ENCODE measurements at regions not wholly inside any gene's neighbourhood (a gene's known extent, or its start where the extent isn't known, plus 50 kb on each side); places are given as distances from the start of the nearest gene placed in this dataset.
"Not testable (repeated sequence)": the region's sequence is repeated elsewhere in the genome, so short reads cannot be mapped to it uniquely, and the experiment has no call there.

DNA sequence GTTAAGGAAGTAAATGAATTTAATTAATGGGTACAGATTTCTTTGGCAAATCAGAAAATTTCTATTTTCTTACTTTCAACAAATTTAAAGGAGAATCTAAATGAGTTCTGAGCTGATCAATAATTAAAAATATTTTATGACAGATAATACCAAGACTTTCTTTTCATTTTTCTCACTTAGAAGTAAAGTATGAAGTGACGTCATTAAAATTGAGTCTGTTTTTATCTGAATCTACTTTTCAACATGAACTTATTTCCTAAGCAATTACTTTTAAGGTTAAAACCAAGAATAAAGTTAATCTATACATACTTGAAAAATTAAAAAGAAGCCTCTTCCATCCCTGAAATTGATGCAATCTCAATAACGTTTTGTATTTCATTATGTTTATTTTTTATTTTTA is 552.8 kb upstream of the ST8SIA4 start (continued):
- TF ChIP-seq, protein P1, sequence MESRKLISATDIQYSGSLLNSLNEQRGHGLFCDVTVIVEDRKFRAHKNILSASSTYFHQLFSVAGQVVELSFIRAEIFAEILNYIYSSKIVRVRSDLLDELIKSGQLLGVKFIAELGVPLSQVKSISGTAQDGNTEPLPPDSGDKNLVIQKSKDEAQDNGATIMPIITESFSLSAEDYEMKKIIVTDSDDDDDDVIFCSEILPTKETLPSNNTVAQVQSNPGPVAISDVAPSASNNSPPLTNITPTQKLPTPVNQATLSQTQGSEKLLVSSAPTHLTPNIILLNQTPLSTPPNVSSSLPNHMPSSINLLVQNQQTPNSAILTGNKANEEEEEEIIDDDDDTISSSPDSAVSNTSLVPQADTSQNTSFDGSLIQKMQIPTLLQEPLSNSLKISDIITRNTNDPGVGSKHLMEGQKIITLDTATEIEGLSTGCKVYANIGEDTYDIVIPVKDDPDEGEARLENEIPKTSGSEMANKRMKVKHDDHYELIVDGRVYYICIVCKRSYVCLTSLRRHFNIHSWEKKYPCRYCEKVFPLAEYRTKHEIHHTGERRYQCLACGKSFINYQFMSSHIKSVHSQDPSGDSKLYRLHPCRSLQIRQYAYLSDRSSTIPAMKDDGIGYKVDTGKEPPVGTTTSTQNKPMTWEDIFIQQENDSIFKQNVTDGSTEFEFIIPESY (IDR thresholded peaks at IDR 0.05): no peak
- TF ChIP-seq GABPA (IDR thresholded peaks at IDR 0.05 in 1 of 2, conservative IDR thresholded peaks at IDR 0.05 in 1 of 2): no peak
- no peak for TF ChIP-seq HNF4A (conservative IDR thresholded peaks at IDR 0.05)
- no peak for TF ChIP-seq SP1 (IDR thresholded peaks at IDR 0.05)
- TF ChIP-seq NR2F2 (IDR thresholded peaks at IDR 0.05): no peak
- no peak for TF ChIP-seq EGR1 (IDR thresholded peaks at IDR 0.05; ENCODE audit: low read depth in 2 of 2)
- no peak for TF ChIP-seq RXRA (IDR thresholded peaks at IDR 0.05)

DNA sequence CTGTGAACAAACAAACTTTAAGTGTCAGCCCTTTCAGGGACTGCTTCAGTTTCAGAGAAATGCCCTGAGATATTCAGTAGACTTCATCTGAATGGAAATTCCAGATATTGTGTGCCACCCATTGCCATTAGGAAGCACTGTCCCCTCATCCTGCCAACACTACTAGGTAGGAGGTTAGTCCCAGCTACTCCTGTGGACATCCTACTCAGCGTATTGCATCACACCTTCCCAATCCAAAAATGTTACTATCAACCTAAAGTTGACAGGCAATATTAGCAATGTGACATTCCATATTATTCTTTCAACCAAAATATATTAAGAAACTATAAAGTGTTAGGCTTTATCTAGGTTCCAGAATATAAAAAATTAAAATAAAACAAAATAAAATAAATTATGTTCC is 552.0 kb upstream of the ST8SIA4 start:
- Histone ChIP-seq H3K4me1 (ENCODE audit: control insufficient read depth in 4 of 4, insufficient read depth in 4 of 4, low read length in 3 of 4) (no peaks in the 10 kb centered on the region), H3K9me3 (ENCODE audit: control insufficient read depth in 4 of 4, low read length in 3 of 4) (no peaks in the 10 kb centered on the region), H3K36me3 (ENCODE audit: control insufficient read depth in 4 of 4, insufficient read depth in 3 of 4, low read depth in 1 of 4, low read length in 3 of 4) (no peaks in the 10 kb centered on the region), H3K27me3 (ENCODE audit: control insufficient read depth in 4 of 4, insufficient read depth in 4 of 4, low read length in 3 of 4) (no peaks in the 10 kb centered on the region), H3K9ac (ENCODE audit: low read depth in 1 of 2, low read length in 2 of 2) (no peak overlapping the region), H3K4me3 (ENCODE audit: low read depth in 1 of 3, low read length in 3 of 3) (no peak overlapping the region), H3K27ac (ENCODE audit: low read depth in 1 of 2, low read length in 2 of 2) (no peak overlapping the region)
- 80% methylated on average over 1 of the region's 1 CpG for whole genome bisulfite sequencing
- TF ChIP-seq YY1 (IDR thresholded peaks at IDR 0.05) (no peak), EGR1 (IDR thresholded peaks at IDR 0.05; ENCODE audit: low read depth in 2 of 2) (no peak), HNF4G (IDR thresholded peaks at IDR 0.05) (no peak), SP1 (IDR thresholded peaks at IDR 0.05) (no peak), GABPA (IDR thresholded peaks at IDR 0.05 in 1 of 2, conservative IDR thresholded peaks at IDR 0.05 in 1 of 2) (no peak), RAD21 (IDR thresholded peaks at IDR 0.05) (no peak), RXRA (IDR thresholded peaks at IDR 0.05) (no peak), JUND (IDR thresholded peaks at IDR 0.05) (no peak), HNF4A (conservative IDR thresholded peaks at IDR 0.05) (no peak), NR2F2 (IDR thresholded peaks at IDR 0.05) (no peak), FOXA2 (IDR thresholded peaks at IDR 0.05) (no peak), FOXA1 (IDR thresholded peaks at IDR 0.05) (no peak), TAF1 (conservative IDR thresholded peaks at IDR 0.05) (no peak)
- TF ChIP-seq, protein P1 (IDR thresholded peaks at IDR 0.05): no peak
- TF ChIP-seq, protein P2, sequence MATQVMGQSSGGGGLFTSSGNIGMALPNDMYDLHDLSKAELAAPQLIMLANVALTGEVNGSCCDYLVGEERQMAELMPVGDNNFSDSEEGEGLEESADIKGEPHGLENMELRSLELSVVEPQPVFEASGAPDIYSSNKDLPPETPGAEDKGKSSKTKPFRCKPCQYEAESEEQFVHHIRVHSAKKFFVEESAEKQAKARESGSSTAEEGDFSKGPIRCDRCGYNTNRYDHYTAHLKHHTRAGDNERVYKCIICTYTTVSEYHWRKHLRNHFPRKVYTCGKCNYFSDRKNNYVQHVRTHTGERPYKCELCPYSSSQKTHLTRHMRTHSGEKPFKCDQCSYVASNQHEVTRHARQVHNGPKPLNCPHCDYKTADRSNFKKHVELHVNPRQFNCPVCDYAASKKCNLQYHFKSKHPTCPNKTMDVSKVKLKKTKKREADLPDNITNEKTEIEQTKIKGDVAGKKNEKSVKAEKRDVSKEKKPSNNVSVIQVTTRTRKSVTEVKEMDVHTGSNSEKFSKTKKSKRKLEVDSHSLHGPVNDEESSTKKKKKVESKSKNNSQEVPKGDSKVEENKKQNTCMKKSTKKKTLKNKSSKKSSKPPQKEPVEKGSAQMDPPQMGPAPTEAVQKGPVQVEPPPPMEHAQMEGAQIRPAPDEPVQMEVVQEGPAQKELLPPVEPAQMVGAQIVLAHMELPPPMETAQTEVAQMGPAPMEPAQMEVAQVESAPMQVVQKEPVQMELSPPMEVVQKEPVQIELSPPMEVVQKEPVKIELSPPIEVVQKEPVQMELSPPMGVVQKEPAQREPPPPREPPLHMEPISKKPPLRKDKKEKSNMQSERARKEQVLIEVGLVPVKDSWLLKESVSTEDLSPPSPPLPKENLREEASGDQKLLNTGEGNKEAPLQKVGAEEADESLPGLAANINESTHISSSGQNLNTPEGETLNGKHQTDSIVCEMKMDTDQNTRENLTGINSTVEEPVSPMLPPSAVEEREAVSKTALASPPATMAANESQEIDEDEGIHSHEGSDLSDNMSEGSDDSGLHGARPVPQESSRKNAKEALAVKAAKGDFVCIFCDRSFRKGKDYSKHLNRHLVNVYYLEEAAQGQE (IDR thresholded peaks at IDR 0.05): no peak
- TF ChIP-seq, protein P3, sequence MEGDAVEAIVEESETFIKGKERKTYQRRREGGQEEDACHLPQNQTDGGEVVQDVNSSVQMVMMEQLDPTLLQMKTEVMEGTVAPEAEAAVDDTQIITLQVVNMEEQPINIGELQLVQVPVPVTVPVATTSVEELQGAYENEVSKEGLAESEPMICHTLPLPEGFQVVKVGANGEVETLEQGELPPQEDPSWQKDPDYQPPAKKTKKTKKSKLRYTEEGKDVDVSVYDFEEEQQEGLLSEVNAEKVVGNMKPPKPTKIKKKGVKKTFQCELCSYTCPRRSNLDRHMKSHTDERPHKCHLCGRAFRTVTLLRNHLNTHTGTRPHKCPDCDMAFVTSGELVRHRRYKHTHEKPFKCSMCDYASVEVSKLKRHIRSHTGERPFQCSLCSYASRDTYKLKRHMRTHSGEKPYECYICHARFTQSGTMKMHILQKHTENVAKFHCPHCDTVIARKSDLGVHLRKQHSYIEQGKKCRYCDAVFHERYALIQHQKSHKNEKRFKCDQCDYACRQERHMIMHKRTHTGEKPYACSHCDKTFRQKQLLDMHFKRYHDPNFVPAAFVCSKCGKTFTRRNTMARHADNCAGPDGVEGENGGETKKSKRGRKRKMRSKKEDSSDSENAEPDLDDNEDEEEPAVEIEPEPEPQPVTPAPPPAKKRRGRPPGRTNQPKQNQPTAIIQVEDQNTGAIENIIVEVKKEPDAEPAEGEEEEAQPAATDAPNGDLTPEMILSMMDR (IDR thresholded peaks at IDR 0.05; ENCODE audit: low read depth, low read length, missing input control): no peak
- DNase-seq (ENCODE audit: low spot score): no peak

DNA sequence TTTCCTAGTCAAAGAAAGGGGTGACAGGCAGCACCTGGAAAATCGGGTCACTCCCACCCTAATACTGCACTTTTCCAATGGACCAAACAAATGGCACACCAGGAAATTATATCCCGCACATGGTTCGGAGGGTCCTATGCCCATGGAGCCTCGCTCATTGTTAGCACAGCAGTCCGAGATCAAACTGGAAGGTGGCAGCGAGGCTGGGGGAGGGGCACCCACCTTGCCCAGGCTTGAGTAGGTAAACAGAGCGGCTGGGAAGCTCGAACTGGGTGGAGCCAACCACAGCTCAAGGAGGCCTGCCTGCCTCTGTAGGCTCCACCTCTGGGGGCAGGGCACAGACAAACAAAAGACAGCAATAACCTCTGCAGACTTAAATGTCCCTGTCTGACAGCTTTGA is 539.2 kb upstream of the ST8SIA4 start:
- H3K4me1 ChIP-seq (ENCODE audit: control insufficient read depth in 4 of 4, insufficient read depth in 4 of 4, low read length in 3 of 4); H3K9me3 ChIP-seq (ENCODE audit: control insufficient read depth in 4 of 4, low read length in 3 of 4); DNase-seq (ENCODE audit: low spot score); H3K27ac ChIP-seq (ENCODE audit: low read depth in 1 of 2, low read length in 2 of 2); H3K9ac ChIP-seq (ENCODE audit: low read depth in 1 of 2, low read length in 2 of 2); H3K27me3 ChIP-seq (ENCODE audit: control insufficient read depth in 4 of 4, insufficient read depth in 4 of 4, low read length in 3 of 4); H3K4me3 ChIP-seq (ENCODE audit: low read depth in 1 of 3, low read length in 3 of 3); H3K36me3 ChIP-seq (ENCODE audit: control insufficient read depth in 4 of 4, insufficient read depth in 3 of 4, low read depth in 1 of 4, low read length in 3 of 4): not testable (repeated sequence)
- WGBS: 87% methylated on average over 8 of the region's 8 CpGs

Measured in liver (tissue), 8 donors.